NCI-H146 treated with DMSO at 0.1 percent for 48 hours (cell line): ENCODE measurements at regions not wholly inside any gene's neighbourhood (a gene's known extent, or its start where the extent isn't known, plus 50 kb on each side); places are given as distances from the start of the nearest gene placed in this dataset.
"Not testable (repeated sequence)": the region's sequence is repeated elsewhere in the genome, so short reads cannot be mapped to it uniquely, and the experiment has no call there.

Experiments used
- DNase-seq: peaks from one replicate; lab custom pipeline; 2025; ENCODE audit not compliant: unreplicated experiment; lab: John Stamatoyannopoulos, UW

- no peak for DNase-seq
These were observed 247.1 kb downstream of the C11orf87 start for GRCh38 chr11:109668973-109669634.

DNA sequence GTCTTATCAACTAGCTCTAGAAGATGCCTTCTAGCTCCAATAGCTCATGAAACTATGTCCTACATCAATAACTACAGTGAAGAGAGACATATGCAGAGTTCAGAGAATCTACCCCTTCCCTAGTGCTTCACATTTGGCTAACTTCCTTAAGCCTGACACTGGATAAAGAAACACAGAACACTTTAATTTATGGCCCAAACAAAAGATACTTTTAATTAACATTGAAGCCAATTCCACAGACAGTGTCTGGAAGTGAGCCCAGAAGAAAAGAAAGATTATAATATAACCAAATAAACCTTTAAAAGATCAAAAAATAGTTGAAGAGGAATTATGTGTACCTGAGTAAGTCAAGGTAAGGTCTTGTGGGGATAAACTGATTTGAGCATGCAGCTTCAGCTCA, 255.2 kb downstream of the C11orf87 start:
- no peak for DNase-seq

DNA sequence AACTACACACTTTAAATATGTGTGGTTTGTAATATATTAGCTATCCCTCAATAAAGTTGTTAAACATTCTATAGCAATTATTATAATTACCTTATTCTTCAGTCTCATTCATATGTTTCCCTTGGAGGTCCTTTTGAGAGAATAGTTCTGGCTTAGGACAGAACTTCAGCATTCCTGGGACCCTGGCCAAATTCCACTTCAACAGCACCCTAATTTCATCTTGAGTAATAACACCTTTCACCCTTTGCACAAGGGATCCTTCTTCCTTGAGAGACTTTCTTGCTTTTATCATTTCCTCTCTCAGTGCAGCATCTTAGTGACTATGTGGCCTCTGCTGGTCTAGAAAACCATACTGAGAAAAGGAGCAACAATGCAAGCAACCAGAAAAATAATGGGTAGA, 255.9 kb downstream of the C11orf87 start:
- no peak for DNase-seq

DNA sequence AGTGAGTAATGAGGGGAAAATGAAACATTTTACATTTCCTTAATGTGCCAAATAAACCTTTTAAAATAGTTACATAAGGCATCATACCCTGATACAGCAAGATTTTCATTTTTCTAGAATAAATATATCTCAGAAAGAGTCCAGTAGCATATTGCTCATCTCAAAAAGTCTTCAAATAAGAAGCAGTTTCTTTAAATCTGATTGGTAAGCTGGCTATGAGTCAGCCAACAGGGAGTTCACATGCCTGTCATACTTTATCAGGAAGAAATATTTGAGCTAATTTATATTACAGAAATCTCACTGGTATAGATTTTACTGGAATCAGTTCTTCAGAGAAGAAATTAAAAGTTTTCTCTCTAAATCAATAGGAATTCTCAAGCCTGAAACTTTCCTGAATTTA, 258.1 kb downstream of the C11orf87 start:
- DNase-seq: no peak

DNA sequence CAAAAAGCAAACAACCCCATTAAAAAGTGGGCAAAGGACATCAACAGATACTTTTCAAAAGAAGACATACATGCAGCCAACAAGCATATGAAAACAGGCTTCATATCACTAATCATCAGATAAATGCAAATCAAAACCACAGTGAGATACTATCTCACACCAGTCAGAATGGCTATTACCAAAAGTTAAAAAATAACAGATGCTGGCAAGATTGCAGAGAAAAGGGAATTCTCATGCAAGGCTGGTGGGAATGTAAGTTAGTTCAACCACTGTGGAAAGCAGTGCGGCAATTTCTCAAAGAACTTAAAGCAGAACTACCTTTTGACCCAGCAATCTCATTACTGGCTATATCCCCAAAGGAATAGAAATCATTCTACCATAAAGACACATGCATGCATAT, 260.8 kb downstream of the C11orf87 start:
- DNase-seq: not testable (repeated sequence)

GRCh38 chr11:109695696-109696095, 273.7 kb downstream of the C11orf87 start:
- no peak for DNase-seq

DNA sequence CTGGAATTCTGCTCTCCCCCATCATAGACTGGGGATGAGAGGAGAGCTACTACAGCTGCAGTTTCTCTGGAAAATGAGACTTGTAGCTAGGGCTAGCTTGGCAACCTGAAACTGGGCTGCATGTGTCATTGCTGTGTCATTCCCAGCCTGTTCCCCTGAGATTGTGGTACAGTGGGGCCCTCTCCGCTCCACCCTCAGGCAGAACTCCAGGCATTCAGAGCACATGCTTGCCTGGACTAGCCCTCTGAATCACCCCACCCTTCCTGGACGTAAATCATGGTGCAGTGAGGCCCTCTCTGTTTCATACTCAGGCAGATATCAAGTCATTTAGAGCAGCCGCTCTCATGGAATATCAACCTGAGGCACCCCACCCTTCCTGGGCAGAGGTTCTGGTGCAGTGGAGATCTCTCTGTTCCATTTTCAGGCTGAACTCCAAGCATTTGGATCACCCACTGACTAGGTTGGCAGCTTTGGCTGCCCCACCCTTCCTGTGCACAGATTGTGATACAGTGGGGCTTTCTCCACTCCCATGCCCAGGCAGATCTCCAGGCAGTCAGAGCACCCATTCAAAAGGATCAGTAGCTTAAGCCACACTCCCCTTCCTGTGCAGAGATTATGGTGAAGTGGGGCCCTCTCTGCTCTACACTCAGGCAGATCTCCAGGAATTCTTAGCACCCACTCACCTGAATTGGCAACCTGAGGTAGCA, 274.4 kb downstream of the C11orf87 start:
- DNase-seq: no peak

DNA sequence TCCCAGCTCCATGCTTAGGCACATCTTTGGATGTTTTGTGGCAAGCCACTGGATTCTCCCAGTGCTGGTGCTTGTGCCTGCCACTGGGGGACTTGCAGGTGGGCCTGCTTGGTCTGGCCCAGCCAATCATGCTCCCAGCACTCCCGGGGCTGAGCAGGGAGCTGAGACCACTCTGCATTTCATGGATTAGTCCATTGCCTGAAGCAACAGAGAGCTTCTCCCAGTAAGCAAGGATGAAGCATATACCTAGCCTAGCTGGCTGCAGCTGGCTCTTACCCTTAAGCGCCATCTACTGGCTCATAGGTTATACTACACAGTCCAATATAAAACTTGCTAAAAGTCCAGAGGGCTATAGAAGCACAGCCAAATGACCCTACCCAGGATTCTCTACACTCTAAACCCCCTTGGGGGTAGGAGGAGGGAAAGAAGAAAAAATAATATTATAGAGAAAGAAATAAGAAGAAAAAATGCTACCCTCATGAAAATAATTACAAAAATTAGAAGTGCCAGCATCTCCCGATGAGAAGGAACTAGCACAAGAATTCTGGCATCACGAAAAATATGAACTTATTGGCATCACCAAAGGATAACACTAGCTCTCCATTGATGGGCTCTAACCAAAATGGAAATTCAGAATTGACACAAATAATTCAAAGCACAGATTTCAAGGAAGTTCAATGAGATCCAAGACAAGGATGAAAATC, 275.3 kb downstream of the C11orf87 start:
- peak; percentile 2 for DNase-seq

GRCh38 chr11:109698237-109698636, 276.2 kb downstream of the C11orf87 start:
- no peak for DNase-seq

GRCh38 chr11:109704432-109704831, 282.4 kb downstream of the C11orf87 start:
- no peak for DNase-seq

DNA sequence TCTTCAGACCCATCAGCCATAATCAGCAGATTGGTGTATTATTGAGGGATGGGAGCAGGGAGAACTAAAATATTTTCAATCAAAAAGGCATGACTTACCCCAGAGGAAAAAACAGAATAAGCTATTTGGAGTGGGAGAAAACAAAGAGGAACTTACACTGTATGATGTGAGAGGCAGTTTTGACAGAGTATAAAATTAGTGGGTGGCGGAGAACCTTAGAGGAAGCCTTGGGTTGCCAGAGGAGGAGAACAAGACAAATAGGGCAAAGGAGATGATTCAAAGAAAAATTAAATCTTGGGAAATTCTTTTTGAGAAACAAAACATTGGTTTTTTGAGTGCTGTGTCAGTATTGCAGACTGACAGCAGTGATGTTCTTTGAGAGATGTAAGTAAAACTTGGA, 285.0 kb downstream of the C11orf87 start:
- DNase-seq: no peak

DNA sequence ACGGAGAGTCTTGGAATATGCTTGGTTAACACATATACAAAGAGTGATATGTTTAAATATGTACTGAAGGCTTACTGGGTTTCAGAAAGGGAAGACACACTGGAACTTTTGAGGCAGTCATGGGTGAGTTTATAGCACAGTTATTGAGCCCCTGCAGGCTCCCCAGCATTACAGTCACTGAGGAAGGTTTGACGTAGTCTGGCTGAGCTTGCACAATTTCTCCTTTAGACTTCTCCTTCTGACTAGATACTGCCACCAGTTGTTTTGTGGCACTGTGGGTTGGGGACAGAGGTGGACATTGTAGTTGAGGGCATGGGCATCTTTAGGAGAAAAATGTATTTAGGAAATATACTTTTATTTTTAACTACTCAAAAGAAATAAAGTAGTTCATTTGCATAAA, 285.4 kb downstream of the C11orf87 start:
- DNase-seq: no peak

- peak; percentile 1 for DNase-seq
These were observed 286.2 kb downstream of the C11orf87 start for GRCh38 chr11:109708184-109708583.

GRCh38 chr11:109714444-109714843, 292.5 kb downstream of the C11orf87 start:
- not testable (repeated sequence) for DNase-seq

DNA sequence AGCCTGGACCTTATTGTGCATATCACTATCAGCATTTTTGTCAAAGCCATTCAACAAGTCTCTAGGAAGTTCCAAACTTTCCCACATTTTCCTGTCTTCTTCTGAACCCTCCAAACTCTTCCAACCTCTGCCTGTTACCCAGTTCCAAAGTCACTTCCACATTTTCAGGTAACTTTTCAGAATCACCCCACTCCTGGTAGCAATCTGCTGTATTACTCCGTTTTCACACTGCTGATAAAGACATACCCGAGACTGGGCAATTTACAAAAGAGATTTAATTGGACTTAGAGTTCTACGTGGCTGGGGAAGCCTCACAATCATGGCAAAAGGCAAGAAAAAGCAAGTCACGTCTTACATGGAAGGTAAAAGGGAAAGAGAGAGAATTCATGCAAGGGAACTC, 293.4 kb downstream of the C11orf87 start:
- not testable (repeated sequence) for DNase-seq

DNA sequence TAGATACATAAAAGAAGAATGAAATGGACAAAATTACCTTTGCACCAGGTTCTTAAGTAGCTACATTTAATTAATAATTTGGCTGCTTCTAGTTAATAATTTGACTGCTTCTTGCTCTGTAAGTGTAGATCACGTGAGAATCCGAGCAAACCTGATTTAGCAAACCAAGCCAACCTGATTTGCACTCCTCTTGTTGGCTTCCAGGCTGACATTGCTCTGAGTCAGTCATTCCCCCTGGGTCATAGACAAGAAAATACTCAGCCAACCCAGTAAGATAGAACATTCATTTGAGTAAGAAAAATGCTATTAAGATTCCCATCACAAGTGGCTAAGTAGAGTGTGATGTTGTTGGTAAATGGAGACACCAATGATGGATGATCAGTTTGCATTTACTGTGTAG, 304.1 kb downstream of the C11orf87 start:
- DNase-seq: no peak

DNA sequence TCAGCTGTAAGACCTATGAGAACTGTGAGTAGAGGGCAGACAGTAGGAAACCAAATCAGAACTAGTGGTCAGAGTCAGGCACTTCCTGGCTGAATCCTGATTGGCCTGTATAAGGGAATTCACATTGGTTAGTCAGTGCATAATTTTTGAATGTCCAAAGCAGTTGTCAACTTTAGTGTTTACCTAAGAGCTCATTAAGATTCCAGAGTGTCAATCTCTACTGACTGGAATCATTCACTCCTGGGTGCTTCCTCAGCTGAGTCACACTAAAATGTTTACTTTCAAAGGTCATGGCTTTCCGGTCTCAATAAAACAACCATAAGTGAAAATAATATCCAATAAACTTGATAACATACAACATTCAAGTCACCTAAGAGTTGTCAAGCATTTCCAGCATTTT, 306.1 kb downstream of the C11orf87 start:
- DNase-seq: no peak

GRCh38 chr11:109729761-109730160, 307.8 kb downstream of the C11orf87 start:
- peak; percentile 89 for DNase-seq

DNA sequence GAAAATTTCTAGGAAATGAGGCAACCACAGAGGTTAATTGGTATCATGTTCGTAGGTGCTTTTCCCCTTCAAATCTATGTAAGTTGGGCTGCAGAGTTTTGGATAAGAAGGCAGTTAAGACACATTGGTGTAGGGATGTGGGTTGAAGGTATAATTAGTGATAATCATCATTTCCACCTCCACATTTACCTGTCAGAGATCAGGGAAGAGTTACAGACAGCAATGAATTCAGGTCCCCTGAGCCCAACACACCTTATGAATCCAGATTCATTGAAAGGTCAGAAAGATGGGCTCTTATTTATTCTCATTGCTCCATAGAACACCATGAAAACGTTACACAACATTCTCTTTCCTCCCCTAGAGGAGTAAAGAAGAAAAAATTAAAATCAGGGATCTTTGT, 308.7 kb downstream of the C11orf87 start:
- DNase-seq: peak; percentile 28

- no peak for DNase-seq
These were observed 309.5 kb downstream of the C11orf87 start for GRCh38 chr11:109731451-109731850.

GRCh38 chr11:109733245-109733644, 311.3 kb downstream of the C11orf87 start:
- DNase-seq: no peak

- DNase-seq: no peak
These were observed 312.6 kb downstream of the C11orf87 start for GRCh38 chr11:109734566-109734965.
